ENCODE measurements at regions not wholly inside any gene's neighbourhood (a gene's known extent, or its start where the extent isn't known, plus 50 kb on each side); places are given as distances from the start of the nearest gene placed in this dataset.

DNA sequence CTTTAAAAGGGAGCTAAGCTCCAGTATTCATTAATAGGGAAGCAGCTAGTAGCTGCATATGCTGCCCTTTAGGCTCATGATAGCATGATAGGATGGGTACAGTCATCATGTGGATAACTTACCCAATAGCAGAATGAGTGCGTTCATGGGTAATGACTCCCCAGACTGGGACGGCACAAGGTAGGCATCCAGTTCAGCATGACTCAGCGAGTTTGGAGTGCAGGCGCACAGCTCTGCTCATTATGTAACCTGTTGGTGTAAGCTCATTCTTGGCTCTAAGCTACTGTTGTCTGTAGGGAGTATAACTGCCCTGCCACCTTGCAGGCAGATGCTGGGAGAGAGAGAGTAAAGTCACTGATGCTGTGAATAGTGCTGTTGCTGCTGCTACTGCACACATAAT lies 209.2 kb upstream of the SYT4 start:
- no peaks in the 10 kb centered on the region for H3K4me1 Mint-ChIP-seq (ENCODE audit: unreplicated experiment)
- no peak overlapping the region for H3K27ac Mint-ChIP-seq
- no peak for DNase-seq (ENCODE audit: extremely low spot score, unreplicated experiment)
- peaks cover 6% of the 10 kb centered on the region for H3K9me3 Mint-ChIP-seq
- TF ChIP-seq, protein P1, sequence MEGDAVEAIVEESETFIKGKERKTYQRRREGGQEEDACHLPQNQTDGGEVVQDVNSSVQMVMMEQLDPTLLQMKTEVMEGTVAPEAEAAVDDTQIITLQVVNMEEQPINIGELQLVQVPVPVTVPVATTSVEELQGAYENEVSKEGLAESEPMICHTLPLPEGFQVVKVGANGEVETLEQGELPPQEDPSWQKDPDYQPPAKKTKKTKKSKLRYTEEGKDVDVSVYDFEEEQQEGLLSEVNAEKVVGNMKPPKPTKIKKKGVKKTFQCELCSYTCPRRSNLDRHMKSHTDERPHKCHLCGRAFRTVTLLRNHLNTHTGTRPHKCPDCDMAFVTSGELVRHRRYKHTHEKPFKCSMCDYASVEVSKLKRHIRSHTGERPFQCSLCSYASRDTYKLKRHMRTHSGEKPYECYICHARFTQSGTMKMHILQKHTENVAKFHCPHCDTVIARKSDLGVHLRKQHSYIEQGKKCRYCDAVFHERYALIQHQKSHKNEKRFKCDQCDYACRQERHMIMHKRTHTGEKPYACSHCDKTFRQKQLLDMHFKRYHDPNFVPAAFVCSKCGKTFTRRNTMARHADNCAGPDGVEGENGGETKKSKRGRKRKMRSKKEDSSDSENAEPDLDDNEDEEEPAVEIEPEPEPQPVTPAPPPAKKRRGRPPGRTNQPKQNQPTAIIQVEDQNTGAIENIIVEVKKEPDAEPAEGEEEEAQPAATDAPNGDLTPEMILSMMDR (conservative IDR thresholded peaks at IDR 0.05): no peak
- H3K4me3 Mint-ChIP-seq: no peak overlapping the region
- H3K36me3 Mint-ChIP-seq: no peaks in the 10 kb centered on the region
- no peaks in the 10 kb centered on the region for H3K27me3 Mint-ChIP-seq

DNA sequence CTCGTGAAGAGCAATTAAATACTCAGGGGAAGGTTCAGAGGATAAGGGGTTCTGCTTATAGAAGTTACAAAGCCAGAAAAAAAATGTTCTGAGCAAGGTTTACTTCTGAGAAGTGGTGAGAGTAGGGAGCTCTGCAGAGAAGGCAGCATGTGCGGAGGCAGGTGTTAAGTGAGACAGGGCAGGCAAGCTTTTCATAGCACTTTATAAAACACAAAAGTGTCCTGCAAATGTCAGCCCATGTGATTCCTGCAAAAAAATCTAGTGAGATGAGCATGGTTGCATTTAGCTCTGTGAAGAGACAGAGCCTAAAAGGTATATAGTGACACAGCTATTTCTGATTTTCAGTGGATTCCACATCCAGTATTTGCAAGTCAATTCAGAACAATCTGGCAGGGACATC lies 223.8 kb upstream of the SYT4 start:
- TF ChIP-seq, protein P1 (conservative IDR thresholded peaks at IDR 0.05): no peak
- no peak for DNase-seq (ENCODE audit: extremely low spot score, unreplicated experiment)
- Mint-ChIP-seq H3K27ac (no peak overlapping the region), H3K27me3 (no peaks in the 10 kb centered on the region), H3K4me3 (no peak overlapping the region), H3K4me1 (ENCODE audit: unreplicated experiment) (no peaks in the 10 kb centered on the region), H3K36me3 (no peaks in the 10 kb centered on the region), H3K9me3 (no peaks in the 10 kb centered on the region)

DNA sequence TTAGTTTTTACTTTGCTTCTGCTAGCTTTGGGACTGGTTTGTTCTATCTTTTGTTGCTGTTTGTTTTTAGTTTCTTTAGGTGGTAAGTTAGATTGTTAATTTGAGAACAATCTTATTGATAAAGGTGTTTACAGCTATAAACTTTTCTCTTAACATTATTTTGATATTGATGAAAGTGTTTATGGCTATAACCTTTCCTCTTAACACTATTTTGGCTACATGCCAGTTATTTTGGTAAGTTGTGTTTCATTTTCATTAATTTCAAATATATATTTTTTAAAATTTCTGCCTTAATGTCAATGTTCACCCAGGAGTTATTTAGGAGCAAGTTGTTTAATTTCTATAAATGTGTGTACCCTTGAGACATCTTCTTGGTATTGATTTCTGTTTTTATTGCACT lies 229.6 kb upstream of the SYT4 start:
- no peak overlapping the region for H3K27ac Mint-ChIP-seq
- no peaks in the 10 kb centered on the region for H3K4me1 Mint-ChIP-seq (ENCODE audit: unreplicated experiment)
- H3K36me3 Mint-ChIP-seq: no peaks in the 10 kb centered on the region
- H3K27me3 Mint-ChIP-seq: no peaks in the 10 kb centered on the region
- TF ChIP-seq, protein P1 (conservative IDR thresholded peaks at IDR 0.05): no peak
- H3K9me3 Mint-ChIP-seq: peaks cover 12% of the 10 kb centered on the region
- no peak overlapping the region for H3K4me3 Mint-ChIP-seq
- DNase-seq (ENCODE audit: extremely low spot score, unreplicated experiment): no peak

DNA sequence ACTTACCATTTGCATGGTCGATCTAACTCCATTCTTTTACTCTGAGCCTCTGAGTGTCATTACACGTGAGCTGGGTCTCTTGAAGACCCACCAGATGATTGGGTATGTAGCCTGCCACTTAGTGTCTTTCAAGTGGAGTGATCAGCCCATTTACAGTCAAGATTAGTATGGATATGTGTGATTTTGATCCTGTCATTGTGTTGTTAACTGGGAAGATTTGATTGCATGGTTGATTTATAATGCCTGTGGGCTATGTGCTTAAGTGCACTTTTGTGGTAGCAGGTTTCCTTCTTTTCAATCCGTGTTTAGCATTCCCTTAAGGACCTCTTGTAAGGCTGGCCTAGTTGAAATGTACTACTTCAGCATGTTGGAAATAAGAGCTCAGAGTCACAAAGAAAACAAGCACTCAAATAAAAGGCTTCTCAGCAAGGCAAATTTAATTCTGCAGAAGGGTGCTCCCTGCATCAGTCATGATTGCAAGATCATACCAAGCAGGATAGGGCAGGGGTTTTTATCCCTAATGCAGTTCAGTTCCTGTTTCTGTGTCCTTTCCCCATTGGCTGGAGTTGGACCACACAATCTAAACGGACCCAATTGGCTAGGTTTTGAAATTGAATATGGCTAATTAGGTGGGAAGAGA lies 230.7 kb upstream of the SYT4 start:
- Mint-ChIP-seq H3K27me3 (no peaks in the 10 kb centered on the region), H3K4me1 (ENCODE audit: unreplicated experiment) (no peaks in the 10 kb centered on the region), H3K4me3 (no peak overlapping the region), H3K9me3 (peaks cover 12% of the 10 kb centered on the region), H3K36me3 (no peaks in the 10 kb centered on the region), H3K27ac (no peak overlapping the region)
- TF ChIP-seq, protein P1 (conservative IDR thresholded peaks at IDR 0.05): no peak
- no peak for DNase-seq (ENCODE audit: extremely low spot score, unreplicated experiment)

DNA sequence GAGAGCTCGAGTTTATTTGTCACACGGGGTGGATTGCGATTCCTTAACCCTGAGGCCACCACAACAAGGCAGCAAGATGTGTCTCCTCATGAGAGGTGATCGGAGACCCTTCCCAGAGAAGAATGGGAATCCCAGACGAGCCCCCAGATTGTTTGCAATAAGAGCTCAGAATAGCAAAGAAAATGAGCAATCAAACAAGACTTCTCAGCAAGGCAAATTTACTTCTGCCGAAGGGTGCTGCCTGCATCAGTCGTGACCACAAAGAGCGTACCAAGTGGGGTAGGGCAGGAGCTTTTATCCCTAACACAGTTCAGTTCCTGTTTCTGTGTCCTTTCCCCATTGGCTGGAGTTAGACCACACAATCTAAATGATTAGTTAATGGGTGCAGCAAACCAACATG lies 237.5 kb upstream of the SYT4 start:
- no peak for DNase-seq (ENCODE audit: extremely low spot score, unreplicated experiment)
- H3K27me3 Mint-ChIP-seq: no peaks in the 10 kb centered on the region
- H3K4me3 Mint-ChIP-seq: no peak overlapping the region
- H3K36me3 Mint-ChIP-seq: no peaks in the 10 kb centered on the region
- H3K9me3 Mint-ChIP-seq: peaks cover 18% of the 10 kb centered on the region
- TF ChIP-seq, protein P1 (conservative IDR thresholded peaks at IDR 0.05): no peak
- H3K4me1 Mint-ChIP-seq (ENCODE audit: unreplicated experiment): no peaks in the 10 kb centered on the region
- no peak overlapping the region for H3K27ac Mint-ChIP-seq

DNA sequence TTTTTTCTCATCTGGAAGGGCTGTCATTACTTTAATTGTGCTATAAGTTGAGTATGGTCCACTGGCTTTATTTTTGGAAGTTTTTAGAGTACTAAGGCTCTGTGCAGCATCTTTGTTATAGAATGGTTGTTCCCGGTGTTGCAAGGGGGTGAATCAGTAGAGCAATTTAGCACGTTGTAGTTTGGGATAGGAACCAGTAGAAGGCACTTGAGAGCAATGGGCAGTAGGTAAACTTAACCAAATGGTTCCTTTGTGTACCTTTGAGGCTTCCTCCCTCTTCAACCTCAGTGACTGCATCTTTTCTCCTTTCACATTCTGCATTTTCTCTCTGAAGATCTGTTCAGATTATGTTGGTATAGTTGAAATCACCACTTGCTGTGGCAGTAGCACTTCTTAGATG lies 238.2 kb upstream of the SYT4 start:
- Mint-ChIP-seq H3K36me3 (no peaks in the 10 kb centered on the region), H3K4me3 (no peak overlapping the region), H3K9me3 (peaks cover 18% of the 10 kb centered on the region), H3K27ac (no peak overlapping the region), H3K27me3 (no peaks in the 10 kb centered on the region), H3K4me1 (ENCODE audit: unreplicated experiment) (no peaks in the 10 kb centered on the region)
- TF ChIP-seq, protein P1 (conservative IDR thresholded peaks at IDR 0.05): no peak
- DNase-seq (ENCODE audit: extremely low spot score, unreplicated experiment): no peak
